H1 (cell line): ENCODE measurements at regions not wholly inside any gene's neighbourhood (a gene's known extent, or its start where the extent isn't known, plus 50 kb on each side); places are given as distances from the start of the nearest gene placed in this dataset.

Source experiments
- CTCF ChIA-PET: fragments of 300-600 bp; sonication (Branson Sonifier 250); formaldehyde crosslinking; loops from one replicate; lab custom pipeline; 2021; ENCODE audit not compliant: partially characterized antibody; lab: Charles Lee
- POLR2A ChIA-PET: fragments of 300-600 bp; sonication (Branson Sonifier 250); formaldehyde crosslinking; loops from one replicate; lab custom pipeline; 2021; ENCODE audit warnings: inconsistent platforms; ENCODE audit not compliant: partially characterized antibody; lab: Charles Lee
- DNase-seq, 2 experiments: peaks; one replicate each; pipeline versions ENCODE4 v3.0.0 to v3.0.0-alpha.2; 2010 to 2022; ENCODE audit warnings: low spot score in 2 of 2, low read depth in 1 of 2, mixed read lengths in 1 of 2
- FAIRE-seq: peaks from 2 replicates; lab custom pipeline; 2011; peaks lifted over from hg19 to GRCh38; lab: Jason Lieb, UNC
- H2AFZ ChIP-seq: 2 replicates; pipeline ENCODE4 v1.8.1; 2012; ENCODE audit warnings: low read length, inconsistent platforms
- H2AK5ac ChIP-seq: 2 replicates; pipeline ENCODE4 v1.6.1; 2013; ENCODE audit warnings: low read depth, low read length
- H2BK120ac ChIP-seq: replicated peaks from 2 replicates; pipeline ENCODE3; 2013; ENCODE audit warnings: low read depth, low read length, inconsistent platforms
- H2BK12ac ChIP-seq: 2 replicates; pipeline ENCODE4 v1.6.1; 2013; ENCODE audit warnings: low read depth, low read length
- H2BK15ac ChIP-seq: 2 replicates; pipeline ENCODE4 v1.6.1; 2013; ENCODE audit warnings: low read length
- H2BK20ac ChIP-seq: 2 replicates; pipeline ENCODE4 v1.6.1; 2013; ENCODE audit warnings: low read length
- H2BK5ac ChIP-seq: 2 replicates; pipeline ENCODE4 v1.6.1; 2013; ENCODE audit warnings: low read depth, low read length
- H3K14ac ChIP-seq: 2 replicates; pipeline ENCODE4 v1.6.1; 2013; ENCODE audit warnings: inconsistent platforms; ENCODE audit not compliant: insufficient read length
- H3K18ac ChIP-seq: 2 replicates; pipeline ENCODE4 v1.6.1; 2013; ENCODE audit warnings: low read length; ENCODE audit errors: extremely low read depth
- H3K23ac ChIP-seq: 2 replicates; pipeline ENCODE4 v1.6.1; 2013; ENCODE audit warnings: inconsistent platforms; ENCODE audit not compliant: insufficient read length
- H3K23me2 ChIP-seq: 2 replicates; pipeline ENCODE4 v1.6.1; 2013; ENCODE audit warnings: low read depth, low read length
- H3K27ac ChIP-seq: 2 replicates; pipeline ENCODE4 v1.6.1; 2011; ENCODE audit warnings: low read depth, low read length, inconsistent platforms
- H3K27me3 ChIP-seq, 4 experiments: replicated peaks in 1 of 4; 1 replicate in 1 of 4; 2 replicates in 3 of 4; pipeline versions ENCODE4 v1.6.1 to v1.8.1; 2011 to 2013; ENCODE audit warnings: low read length in 3 of 4, mild to moderate bottlenecking in 3 of 4, inconsistent platforms in 2 of 4, mixed read lengths in 2 of 4, moderate library complexity in 1 of 4; ENCODE audit not compliant: control insufficient read depth in 3 of 4, insufficient read depth in 3 of 4; ENCODE audit errors: extremely low read depth in 1 of 4
- H3K36me3 ChIP-seq, 4 experiments: 2 replicates each; pipeline versions ENCODE4 v1.6.1 to v1.8.1; 2011 to 2013; ENCODE audit warnings: mild to moderate bottlenecking in 4 of 4, low read length in 3 of 4, moderate library complexity in 2 of 4, control low read depth in 1 of 4, inconsistent platforms in 1 of 4; ENCODE audit not compliant: insufficient read depth in 4 of 4, control insufficient read depth in 2 of 4
- H3K4ac ChIP-seq: replicated peaks from 2 replicates; pipeline ENCODE3; 2013; ENCODE audit warnings: low read length, low read depth, mixed read lengths, inconsistent platforms; ENCODE audit not compliant: insufficient read length
- H3K4me1 ChIP-seq, 4 experiments: replicated peaks in 1 of 4; 1 replicate in 1 of 4; 2 replicates in 3 of 4; pipeline versions ENCODE4 v1.6.1 to v1.8.1; 2011 to 2013; ENCODE audit warnings: low read length in 3 of 4, inconsistent platforms in 2 of 4, mixed read lengths in 1 of 4; ENCODE audit not compliant: insufficient read depth in 4 of 4, control insufficient read depth in 3 of 4
- H3K4me2 ChIP-seq, 2 experiments: 2 replicates each; pipeline versions ENCODE4 v1.6.1 to v1.8.1; 2011 to 2013; ENCODE audit warnings: low read depth in 2 of 2, low read length in 2 of 2, control low read depth in 1 of 2, inconsistent platforms in 1 of 2, mild to moderate bottlenecking in 1 of 2; ENCODE audit not compliant: insufficient read depth in 1 of 2
- H3K4me3 ChIP-seq, 4 experiments: fragments of 200-600, 300-600 bp in 1 of 4; sonication (generic), shearing (Covaris generic), sonication (Bioruptor Twin) in 1 of 4; 2 replicates each; pipeline versions ENCODE4 v1.5.1 to v1.8.1; 2011 to 2016; ENCODE audit warnings: low read length in 4 of 4, low read depth in 3 of 4, control low read depth in 2 of 4, inconsistent platforms in 2 of 4, mild to moderate bottlenecking in 2 of 4, mixed read lengths in 1 of 4, moderate library complexity in 1 of 4; ENCODE audit not compliant: insufficient read depth in 2 of 4; ENCODE audit errors: extremely low read depth in 1 of 4
- H3K56ac ChIP-seq: replicated peaks from 2 replicates; pipeline ENCODE3; 2013; ENCODE audit warnings: low read depth, mild to moderate bottlenecking, mixed read lengths, low read length, inconsistent platforms; ENCODE audit not compliant: insufficient read length
- H3K79me1 ChIP-seq: 2 replicates; pipeline ENCODE4 v1.6.1; 2013; ENCODE audit warnings: low read depth, low read length, control low read depth
- H3K79me2 ChIP-seq, 2 experiments: 2 replicates each; pipeline versions ENCODE4 v1.6.1 to v1.8.1; 2012 to 2013; ENCODE audit warnings: low read length in 2 of 2, mild to moderate bottlenecking in 2 of 2, inconsistent platforms in 1 of 2; ENCODE audit not compliant: insufficient read depth in 2 of 2, control insufficient read depth in 1 of 2
- H3K9ac ChIP-seq, 4 experiments: replicated peaks in 1 of 4; 1 replicate in 1 of 4; 2 replicates in 3 of 4; pipeline versions ENCODE4 v1.6.1 to v1.8.1; 2011 to 2013; ENCODE audit warnings: low read depth in 3 of 4, low read length in 3 of 4, control low read depth in 2 of 4, mild to moderate bottlenecking in 2 of 4, moderate library complexity in 2 of 4, inconsistent platforms in 1 of 4; ENCODE audit errors: extremely low read depth in 1 of 4
- H3K9me3 ChIP-seq, 2 experiments: 2 replicates each; pipeline versions ENCODE4 v1.6.1 to v1.8.1; 2012 to 2013; ENCODE audit warnings: mild to moderate bottlenecking in 2 of 2, moderate library complexity in 2 of 2, control low read depth in 1 of 2, inconsistent platforms in 1 of 2, low read depth in 1 of 2, low read length in 1 of 2, mixed read lengths in 1 of 2; ENCODE audit not compliant: insufficient read depth in 2 of 2
- H4K20me1 ChIP-seq, 2 experiments: replicated peaks in 1 of 2; 2 replicates each; pipeline versions ENCODE3 to v1.8.1; 2011 to 2013; ENCODE audit warnings: inconsistent platforms in 2 of 2, low read length in 2 of 2, mild to moderate bottlenecking in 1 of 2; ENCODE audit not compliant: insufficient read depth in 2 of 2, control insufficient read depth in 1 of 2
- H4K5ac ChIP-seq: 2 replicates; pipeline ENCODE4 v1.6.1; 2013; ENCODE audit warnings: low read length, low read depth, mixed read lengths, inconsistent platforms; ENCODE audit not compliant: insufficient read length
- H4K8ac ChIP-seq: 2 replicates; pipeline ENCODE4 v1.8.0; 2013; ENCODE audit warnings: mild to moderate bottlenecking, moderate library complexity, low read length, inconsistent platforms; ENCODE audit not compliant: insufficient read depth; ENCODE audit errors: extremely low read depth
- H4K91ac ChIP-seq: replicated peaks from 2 replicates; pipeline ENCODE3; 2013; ENCODE audit warnings: low read length, mixed read lengths, inconsistent platforms; ENCODE audit not compliant: insufficient read length
- BRCA1 ChIP-seq: IDR thresholded peaks from 2 replicates; pipeline ENCODE4 v1.6.1; 2012; ENCODE audit warnings: low read depth, low read length, improper control_type of control experiment
- CEBPB ChIP-seq: IDR thresholded peaks from 2 replicates; pipeline ENCODE4 v1.6.1; 2012; ENCODE audit warnings: low read depth, low read length
- FOSL1 ChIP-seq: IDR thresholded peaks from 2 replicates; pipeline ENCODE4 v1.6.1; 2011; ENCODE audit warnings: mild to moderate bottlenecking, low read depth, low read length, moderate library complexity; ENCODE audit not compliant: insufficient read depth
- GTF2F1 ChIP-seq: IDR thresholded peaks from 2 replicates; pipeline ENCODE4 v1.6.1; 2012; ENCODE audit warnings: low read depth, low read length, improper control_type of control experiment, borderline replicate concordance
- HDAC6 ChIP-seq: IDR thresholded peaks from one replicate; pipeline ENCODE4 v1.7.1; 2012; ENCODE audit warnings: low read depth, mild to moderate bottlenecking, inconsistent platforms, low read length, moderate library complexity
- PHF8 ChIP-seq: fragments of 200-600 bp; sonication (generic); conservative IDR thresholded peaks from 2 replicates; pipeline ENCODE4 v1.7.1; 2012; ENCODE audit warnings: low read depth, mild to moderate bottlenecking, inconsistent platforms, low read length, moderate library complexity
- POU5F1 ChIP-seq: IDR thresholded peaks from 2 replicates; pipeline ENCODE4 v1.6.1; 2011; ENCODE audit warnings: low read depth, mild to moderate bottlenecking, low read length, moderate library complexity
- SRF ChIP-seq: IDR thresholded peaks from 2 replicates; pipeline ENCODE4 v1.6.1; 2011; ENCODE audit warnings: mild to moderate bottlenecking, low read depth, low read length, moderate library complexity
- WGBS, 2 experiments: shearing (Covaris generic) in 1 of 2; methylation state at CpG; one replicate each; pipeline versions ENCODE4 v1.1.6 to v1.1.7; 2013 to 2015; ENCODE audit warnings: low lambda C conversion rate in 2 of 2, mixed read lengths in 2 of 2, inconsistent platforms in 1 of 2, low coverage in 1 of 2, missing lambda C conversion rate in 1 of 2; ENCODE audit not compliant: insufficient replicate concordance in 2 of 2, insufficient coverage in 1 of 2, insufficient read length in 1 of 2; ENCODE audit errors: extremely low coverage in 1 of 2, missing lambda C conversion rate in 1 of 2; 5-methylcytosine and 5-hydroxymethylcytosine counted together

DNA sequence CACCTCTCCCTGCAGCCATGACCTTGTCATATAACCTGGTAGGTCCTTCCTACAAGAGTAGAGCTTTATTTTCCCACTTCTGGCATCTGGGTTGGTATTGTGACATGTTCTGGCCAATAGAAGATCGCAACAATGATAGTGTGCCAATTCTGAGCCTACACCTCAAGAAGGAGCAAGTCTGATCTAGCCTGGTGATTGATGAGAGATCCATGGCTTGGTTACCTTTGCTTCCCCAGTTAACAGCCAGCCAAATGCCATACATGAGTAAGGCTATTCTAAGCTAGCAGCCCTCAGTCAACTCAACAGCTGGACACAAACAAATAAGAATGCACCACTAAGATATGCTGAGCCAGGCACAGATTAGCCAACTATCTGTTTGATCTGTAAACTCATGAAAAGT is 226.7 kb downstream of the LMO4 start:
- Histone ChIP-seq H2BK12ac (no peak overlapping the region), H2BK20ac (no peak overlapping the region), H3K36me3 (no peaks in the 10 kb centered on the region), H4K91ac (no peak overlapping the region), H3K4me2 (no peak overlapping the region), H4K8ac (no peak overlapping the region), H3K23me2 (no peaks in the 10 kb centered on the region), H3K56ac (no peak overlapping the region), H3K14ac (no peak overlapping the region), H2AK5ac (no peak overlapping the region), H3K9me3 (no peaks in the 10 kb centered on the region), H3K18ac (no peak overlapping the region), H3K4me1 (no peaks in the 10 kb centered on the region), H3K4ac (no peak overlapping the region), H2BK120ac (no peak overlapping the region), H4K20me1 (no peaks in the 10 kb centered on the region), H3K79me2 (no peaks in the 10 kb centered on the region), H2BK15ac (no peak overlapping the region), H2BK5ac (no peak overlapping the region), H4K5ac (no peak overlapping the region), H3K9ac (no peak overlapping the region), H3K79me1 (no peaks in the 10 kb centered on the region), H3K27ac (no peak overlapping the region), H3K4me3 (no peak overlapping the region), H3K27me3 (no peaks in the 10 kb centered on the region), H3K23ac (no peak overlapping the region), H2AFZ (no peak overlapping the region)
- WGBS, 2 experiments = 100% methylated on average over 1 of the region's 1 CpG; no CpG with 5 or more reads in 1 of the 2 experiments
- ChIA-PET CTCF (interaction anchor here (1.4 kb wide), 1 partner anchor 15 kb away, joined by 6 read pairs; no protein-coding TSS in a partner anchor), POLR2A (no interaction called here)
- FAIRE-seq = no peak
- no peak for DNase-seq
- TF ChIP-seq CEBPB = no peak
- no peak for TF ChIP-seq FOSL1
- TF ChIP-seq BRCA1 = no peak
- TF ChIP-seq GTF2F1 = no peak
- no peak for TF ChIP-seq POU5F1
- no peak for TF ChIP-seq SRF
- no peak for TF ChIP-seq HDAC6
- no peak for TF ChIP-seq PHF8
